DMS153 treated with DMSO at 0.1 percent for 48 hours (cell line): ENCODE measurements at regions not wholly inside any gene's neighbourhood (a gene's known extent, or its start where the extent isn't known, plus 50 kb on each side); places are given as distances from the start of the nearest gene placed in this dataset.

Experiments
- DNase-seq: peaks from one replicate; lab custom pipeline; 2025; ENCODE audit not compliant: unreplicated experiment; lab: John Stamatoyannopoulos, UW

DNA sequence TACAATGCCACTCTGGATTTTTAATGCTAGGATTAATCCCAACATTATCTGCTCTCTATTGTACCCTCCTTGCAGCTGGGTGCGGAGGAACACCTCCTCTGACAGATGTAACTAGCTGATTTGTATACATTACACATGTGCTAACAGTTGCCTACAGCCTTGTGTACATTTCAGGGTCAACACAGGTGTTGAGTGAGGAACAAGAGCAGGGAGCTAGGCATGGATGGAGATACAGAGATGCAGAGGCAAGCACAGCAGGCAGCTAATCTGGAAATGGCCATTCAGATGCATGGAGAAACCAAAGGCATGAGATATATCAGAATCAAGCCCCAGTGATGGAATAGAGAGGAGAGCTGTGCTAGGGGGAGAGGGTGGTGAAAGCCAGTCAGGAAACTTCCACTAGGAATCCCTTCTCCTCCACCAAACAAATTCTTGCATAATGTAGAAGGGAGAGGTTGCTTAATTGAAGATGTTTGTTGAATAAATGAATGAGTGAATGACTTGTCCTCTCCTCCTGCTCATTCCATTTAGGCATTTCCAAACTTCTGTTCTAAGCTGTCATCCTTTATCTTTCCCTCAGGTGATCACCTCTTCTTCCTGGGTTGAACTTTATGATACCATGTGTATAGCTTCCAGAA is 313.2 kb downstream of the ATP23 start:
- DNase-seq: no peak

- DNase-seq: no peak
Measured at GRCh38 chr12:58262796-58263195, 321.4 kb downstream of the ATP23 start.

- no peak for DNase-seq
Measured at GRCh38 chr12:58263816-58264215, 322.4 kb downstream of the ATP23 start.

DNA sequence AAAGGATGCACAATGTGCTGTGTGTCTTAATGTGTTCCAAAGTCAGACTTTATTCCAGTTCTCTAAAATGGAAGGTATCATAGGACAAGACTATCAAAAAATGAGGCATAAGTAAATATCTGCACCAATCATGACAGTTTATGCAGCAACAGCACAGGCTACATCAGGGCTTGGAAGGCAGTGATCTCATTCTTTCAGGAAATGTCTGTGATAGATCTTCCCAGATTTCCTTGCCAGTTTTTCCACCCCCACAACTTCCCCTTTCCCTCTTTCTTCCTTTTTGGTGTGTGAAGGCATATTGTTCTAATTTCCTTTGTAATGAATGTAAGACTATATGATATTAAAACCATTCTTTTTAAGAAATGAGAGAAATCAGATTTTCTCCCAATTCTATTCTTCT is 326.7 kb downstream of the ATP23 start:
- no peak for DNase-seq

GRCh38 chr12:58269476-58269875 is 328.1 kb downstream of the ATP23 start:
- DNase-seq: no peak

- DNase-seq: no peak
Measured at GRCh38 chr12:58270966-58271705, 329.8 kb downstream of the ATP23 start.

DNA sequence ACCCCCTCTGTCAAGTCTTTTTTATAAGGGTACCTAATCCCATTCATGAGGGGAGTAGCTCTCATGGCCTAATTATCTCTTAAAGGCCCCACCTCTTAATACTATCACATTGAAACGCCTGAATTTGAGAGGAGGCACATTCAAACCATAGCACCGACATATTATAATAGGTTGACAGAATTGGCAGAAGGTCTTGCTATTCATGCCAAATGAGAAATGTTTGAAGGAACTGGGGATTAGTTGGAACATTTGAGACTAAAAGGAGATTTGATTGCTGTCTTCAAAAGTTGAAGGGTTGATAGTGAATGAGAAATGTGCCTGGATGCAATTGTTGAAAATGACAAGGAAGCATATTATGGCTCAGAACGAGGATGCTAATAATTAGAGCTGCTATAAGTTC is 331.1 kb downstream of the ATP23 start:
- DNase-seq: no peak

- DNase-seq: no peak
Measured at GRCh38 chr12:58277231-58277630, 335.9 kb downstream of the ATP23 start.

DNA sequence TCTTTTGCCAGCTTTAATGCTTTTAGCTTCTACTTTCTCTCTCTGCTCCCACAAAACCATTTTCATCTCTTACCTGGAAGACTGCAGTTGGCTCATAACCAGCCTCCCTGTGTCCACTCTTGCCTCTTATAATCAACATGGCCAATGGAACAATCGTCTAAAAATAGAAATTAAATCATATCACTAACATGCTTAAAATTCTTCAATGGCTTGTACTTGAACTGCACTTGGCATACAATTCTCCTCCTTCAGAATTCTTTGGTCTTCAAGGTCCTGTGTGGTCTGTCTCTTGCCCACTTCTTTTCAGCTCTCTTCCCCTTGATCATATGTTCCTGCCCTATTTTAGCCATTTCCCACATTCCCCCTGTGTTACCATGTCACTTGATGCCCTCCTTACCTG is 342.2 kb downstream of the ATP23 start:
- DNase-seq: no peak

- DNase-seq: no peak
Measured at GRCh38 chr12:58285551-58285950, 344.2 kb downstream of the ATP23 start.

GRCh38 chr12:58286353-58286752 is 345.0 kb downstream of the ATP23 start:
- no peak for DNase-seq

DNA sequence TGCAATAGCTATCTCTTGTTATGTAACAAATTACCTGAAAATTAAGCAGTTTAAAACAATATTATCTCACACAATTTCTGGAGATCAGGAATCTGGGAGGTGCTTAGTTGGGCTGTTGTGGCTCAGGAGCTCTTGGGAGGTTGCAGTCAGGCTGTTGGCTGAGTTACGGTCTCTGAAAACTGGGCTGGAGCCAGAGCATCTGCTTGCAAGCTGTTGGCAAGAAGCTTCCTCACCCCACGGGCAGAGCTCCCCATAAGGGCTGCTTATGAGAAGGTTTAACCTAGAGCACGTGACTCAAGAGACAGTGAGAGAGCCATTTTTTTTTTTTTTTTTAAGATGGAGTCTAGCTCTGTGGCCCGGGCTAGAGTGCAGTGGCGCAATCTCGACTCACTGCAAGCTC is 346.8 kb downstream of the ATP23 start:
- no peak for DNase-seq

DNA sequence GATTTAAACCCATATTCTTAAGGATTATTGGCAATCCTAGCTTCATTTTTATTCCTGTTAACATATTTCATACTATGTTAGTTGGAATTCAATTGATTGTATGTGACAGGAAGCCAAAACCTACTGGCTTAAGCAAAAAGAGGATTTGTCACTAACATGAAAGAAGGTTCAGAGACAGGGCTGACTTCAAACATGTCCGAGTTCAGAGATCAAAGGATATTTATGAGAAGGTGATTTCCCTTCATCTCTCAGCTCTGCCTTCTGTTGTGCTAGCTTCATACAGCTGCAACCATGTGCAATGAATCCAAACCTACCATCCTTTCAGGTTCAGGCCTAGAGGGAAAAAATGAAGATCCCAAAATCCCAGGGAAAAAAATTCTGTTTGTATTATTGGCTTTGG is 349.7 kb downstream of the ATP23 start:
- DNase-seq: no peak

DNA sequence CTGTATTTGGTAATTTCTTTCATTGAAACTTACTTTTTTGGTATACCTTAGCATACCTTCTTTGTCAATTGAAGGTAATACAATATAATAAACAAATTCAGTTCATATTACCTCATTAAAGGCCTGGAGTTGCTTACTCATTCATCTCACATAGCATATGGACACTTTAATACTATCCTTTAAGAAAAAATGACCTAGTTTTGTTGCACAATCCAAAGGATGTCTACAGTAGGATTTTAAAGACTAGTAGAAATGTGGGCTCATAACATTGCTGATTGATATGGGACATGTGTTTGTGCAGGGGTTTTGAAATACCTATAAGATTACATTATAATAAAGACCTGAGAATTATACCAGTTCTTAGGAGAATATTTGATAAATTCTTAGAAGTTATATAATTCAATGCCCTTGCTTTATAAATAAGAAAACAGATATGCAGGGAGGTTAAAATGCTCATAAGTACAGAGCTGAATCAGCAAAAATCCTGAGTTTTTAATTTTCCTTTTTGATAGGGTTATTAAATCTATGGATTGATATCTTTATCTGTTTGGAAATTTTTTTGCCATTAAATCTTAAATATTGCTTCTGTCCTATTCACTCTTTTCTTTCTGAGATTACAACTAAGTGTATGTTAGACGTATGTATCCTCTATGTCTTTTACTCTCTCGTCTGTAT is 352.1 kb downstream of the ATP23 start:
- no peak for DNase-seq

DNA sequence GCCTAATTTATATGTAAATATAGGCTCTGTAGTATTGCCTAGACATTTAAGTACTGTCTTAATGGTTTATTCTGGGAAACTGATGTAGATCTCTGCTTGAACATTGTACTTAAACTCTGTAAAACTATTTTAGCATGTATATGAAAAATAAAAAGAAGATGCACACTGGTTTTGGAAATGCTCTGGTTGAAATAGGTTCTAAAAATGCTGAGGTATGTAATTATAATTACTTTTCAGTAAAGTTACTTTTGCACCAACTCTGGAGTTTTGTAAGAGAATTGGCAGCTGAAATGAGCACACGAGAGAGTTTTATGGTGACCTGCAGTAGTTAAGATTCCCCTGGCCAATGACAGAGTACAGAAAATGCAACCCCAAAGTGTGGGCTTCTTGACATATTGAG is 353.9 kb downstream of the ATP23 start:
- no peak for DNase-seq

- DNase-seq: no peak
Measured at GRCh38 chr12:58296863-58297262, 355.5 kb downstream of the ATP23 start.

DNA sequence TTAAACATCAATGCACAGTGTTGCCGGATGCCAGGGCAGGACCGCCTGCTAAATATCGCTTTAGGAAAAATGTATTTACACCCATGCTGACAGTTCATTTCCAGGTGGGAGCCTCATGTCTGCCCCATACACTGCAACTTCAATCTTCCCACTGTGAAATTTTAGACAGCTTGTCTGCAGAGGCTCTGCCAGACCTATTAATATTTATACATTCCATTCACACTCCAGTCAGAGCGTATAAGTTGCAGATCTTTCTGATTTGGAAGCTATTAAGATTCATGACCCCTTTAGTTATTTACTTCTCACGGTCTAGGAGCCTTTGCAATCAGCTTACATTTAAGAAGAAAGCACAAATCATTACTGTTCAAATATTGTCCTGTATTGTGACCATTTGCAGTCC is 357.4 kb downstream of the ATP23 start:
- DNase-seq: no peak

DNA sequence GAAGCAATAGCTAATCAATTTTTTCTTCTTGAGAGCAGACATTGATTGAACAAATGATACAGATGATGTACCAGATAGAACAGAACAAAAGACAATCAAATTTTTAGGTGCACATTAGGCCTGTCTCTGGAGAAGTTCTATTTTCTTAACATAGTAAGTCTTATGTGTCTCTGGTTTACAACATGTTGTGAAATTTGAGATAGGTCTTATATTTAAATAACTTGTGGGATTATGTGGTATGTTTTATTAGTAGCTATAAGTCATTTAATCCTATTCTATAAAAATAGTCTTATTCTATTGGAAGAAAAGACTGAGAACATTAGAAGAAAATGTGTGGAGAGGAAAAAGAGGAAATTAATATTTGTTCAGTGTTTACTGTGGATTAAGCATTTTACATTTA is 358.0 kb downstream of the ATP23 start:
- no peak for DNase-seq

DNA sequence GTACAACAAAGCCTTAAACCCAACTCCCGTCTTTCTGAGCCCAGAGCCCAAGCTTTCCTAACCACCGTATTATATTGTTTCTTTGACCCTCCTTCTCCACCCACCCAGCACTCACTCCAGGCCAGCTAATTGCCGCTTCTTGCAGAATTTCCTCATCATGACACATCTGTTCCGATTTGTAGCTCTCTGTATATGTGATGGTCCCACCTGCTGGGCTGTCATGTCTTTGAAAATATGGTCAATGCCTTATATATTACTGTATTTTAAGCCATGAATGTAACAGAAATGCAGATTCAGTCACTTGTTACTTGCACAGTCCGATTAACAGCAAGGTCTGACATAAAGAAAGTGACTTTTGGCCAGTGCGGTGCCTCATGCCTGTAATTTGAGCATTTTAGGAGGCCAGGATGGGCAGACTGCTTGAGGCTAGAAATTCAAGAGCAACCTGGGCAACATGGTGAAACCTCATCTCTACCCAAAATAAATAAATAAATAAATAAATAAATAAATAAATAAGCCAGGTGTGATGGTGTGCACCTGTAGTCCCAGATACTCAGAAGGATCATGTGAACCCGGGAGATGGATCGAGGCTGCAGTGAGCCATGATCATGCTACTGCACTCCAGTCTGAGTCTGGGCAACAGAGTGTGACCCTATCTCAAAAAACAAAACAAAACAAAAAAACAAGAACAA is 359.8 kb downstream of the ATP23 start:
- no peak for DNase-seq

DNA sequence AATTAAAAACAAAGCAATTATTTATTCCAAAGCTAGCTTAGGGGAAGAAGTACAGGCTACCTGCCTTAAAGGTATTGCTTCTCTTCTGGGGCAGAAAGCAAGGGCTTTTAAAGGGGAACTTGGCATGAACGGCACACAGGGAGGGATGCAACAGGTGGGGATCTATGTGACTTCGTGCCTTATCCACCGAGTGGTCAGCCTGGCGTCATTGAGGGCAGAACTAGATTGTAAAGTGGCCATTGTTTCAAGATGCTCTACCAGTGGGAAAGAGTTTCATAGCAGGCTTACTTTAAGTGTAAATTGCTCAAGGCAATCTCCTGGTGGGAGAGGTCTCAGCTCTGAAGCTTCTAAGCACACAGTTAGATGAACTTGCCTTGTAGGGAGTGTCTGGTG is 360.4 kb downstream of the ATP23 start:
- no peak for DNase-seq

GRCh38 chr12:58302487-58303011 is 361.2 kb downstream of the ATP23 start:
- DNase-seq: peak; percentile 80
